GM21737 (cell line): ENCODE measurements at regions not wholly inside any gene's neighbourhood (a gene's known extent, or its start where the extent isn't known, plus 50 kb on each side); places are given as distances from the start of the nearest gene placed in this dataset.
"Not testable (repeated sequence)": the region's sequence is repeated elsewhere in the genome, so short reads cannot be mapped to it uniquely, and the experiment has no call there.

Experiments
- ATAC-seq: cut with Tn5 transposase; IDR thresholded peaks from one replicate; pipeline ENCODE4 v1.9.1; 2021; ENCODE audit warnings: mild to moderate bottlenecking, moderate library complexity; ENCODE audit not compliant: unreplicated experiment

GRCh38 chr15:38002883-38003477 is 68.5 kb downstream of the TMCO5A start:
- ATAC-seq = no peak

GRCh38 chr15:38004218-38004861 is 69.9 kb downstream of the TMCO5A start:
- ATAC-seq = no peak

GRCh38 chr15:38005953-38006808 is 71.7 kb downstream of the TMCO5A start:
- ATAC-seq = no peak

- ATAC-seq = no peak
These were observed 76.0 kb downstream of the TMCO5A start for GRCh38 chr15:38010395-38010794.

- no peak for ATAC-seq
These were observed 78.5 kb downstream of the TMCO5A start for GRCh38 chr15:38012894-38013293.

GRCh38 chr15:38017721-38018120 is 83.3 kb downstream of the TMCO5A start:
- no peak for ATAC-seq

- ATAC-seq = no peak
These were observed 84.6 kb downstream of the TMCO5A start for GRCh38 chr15:38019066-38019465.

GRCh38 chr15:38021259-38021658 is 86.8 kb downstream of the TMCO5A start:
- ATAC-seq = no peak

- ATAC-seq = no peak
These were observed 90.1 kb downstream of the TMCO5A start for GRCh38 chr15:38024293-38025091.

GRCh38 chr15:38025656-38026055 is 91.2 kb downstream of the TMCO5A start:
- not testable (repeated sequence) for ATAC-seq

- ATAC-seq = no peak
These were observed 94.4 kb downstream of the TMCO5A start for GRCh38 chr15:38028869-38029268.

GRCh38 chr15:38029736-38030135 is 95.3 kb downstream of the TMCO5A start:
- no peak for ATAC-seq

- ATAC-seq = no peak
These were observed 96.2 kb downstream of the TMCO5A start for GRCh38 chr15:38030609-38031008.

GRCh38 chr15:38035701-38036100 is 101.3 kb downstream of the TMCO5A start:
- no peak for ATAC-seq

GRCh38 chr15:38036790-38037338 is 102.4 kb downstream of the TMCO5A start:
- ATAC-seq = no peak

- no peak for ATAC-seq
These were observed 104.4 kb downstream of the TMCO5A start for GRCh38 chr15:38038659-38039442.

- no peak for ATAC-seq
These were observed 106.2 kb downstream of the TMCO5A start for GRCh38 chr15:38040615-38041014.

- no peak for ATAC-seq
These were observed 107.1 kb downstream of the TMCO5A start for GRCh38 chr15:38041576-38041975.

- ATAC-seq = no peak
These were observed 107.8 kb downstream of the TMCO5A start for GRCh38 chr15:38042211-38042610.
